HuH-7 (cell line): ENCODE measurements at regions not wholly inside any gene's neighbourhood (a gene's known extent, or its start where the extent isn't known, plus 50 kb on each side); places are given as distances from the start of the nearest gene placed in this dataset.
"Not testable (repeated sequence)": the region's sequence is repeated elsewhere in the genome, so short reads cannot be mapped to it uniquely, and the experiment has no call there.

Experiments used
- DNase-seq: peaks from one replicate; pipeline ENCODE4 v3.0.0; 2011; ENCODE audit warnings: low spot score

DNA sequence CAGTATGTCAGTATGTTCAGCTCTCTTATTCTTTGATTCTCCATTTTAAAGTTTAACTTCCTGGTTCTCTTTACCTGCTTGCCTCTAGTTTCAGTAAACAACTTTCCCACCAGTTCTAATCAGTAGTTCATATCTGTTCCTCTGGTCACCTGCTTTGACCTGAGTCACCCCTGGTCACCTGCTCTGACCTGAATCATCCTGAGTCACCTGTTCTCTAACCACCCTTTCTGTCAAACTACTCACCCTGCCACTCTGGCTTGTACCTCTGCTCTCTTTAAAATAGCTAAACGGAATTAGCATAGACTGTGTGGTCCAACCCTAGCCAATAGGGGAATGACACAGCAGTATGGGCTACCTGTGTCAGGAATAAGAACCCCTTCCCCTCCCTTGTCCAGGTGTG, 62.0 kb upstream of the NREP start:
- DNase-seq = not testable (repeated sequence)

GRCh38 chr5:111813537-111813936, 56.5 kb upstream of the NREP start:
- DNase-seq = no peak

- no peak for DNase-seq
Measured at GRCh38 chr5:111810112-111810511, 53.1 kb upstream of the NREP start.
